ENCODE measurements at regions not wholly inside any gene's neighbourhood (a gene's known extent, or its start where the extent isn't known, plus 50 kb on each side); places are given as distances from the start of the nearest gene placed in this dataset.

- intact Hi-C loops (cut with DNase I; ENCODE audit: low total_unique reads), result no loop called here
- 83 to 88% methylated on average over 1 of the region's 1 CpG for WGBS, 2 donors
- no peak for DNase-seq (ENCODE audit: low spot score in 2 of 2)
Observed at GRCh38 chr7:137172105-137172590, 171.4 kb downstream of the PTN start.

GRCh38 chr7:137169282-137169698 lies 174.2 kb downstream of the PTN start:
- WGBS, 2 donors, result 14 to 25% methylated on average over 8 of the region's 8 CpGs
- H3K4me3 ChIP-seq (ENCODE audit: low read depth, poor library complexity, severe bottlenecking), result no peak overlapping the region
- peak in 1 of 2 donors; percentile 15 for DNase-seq (ENCODE audit: low spot score in 2 of 2)
- TF ChIP-seq CTCF (IDR thresholded peaks at IDR 0.05), result no peak
- TF ChIP-seq POLR2A (IDR thresholded peaks at IDR 0.05), result no peak
- intact Hi-C loops (cut with DNase I; ENCODE audit: low total_unique reads), result no loop called here

More at GRCh38 chr7:137172105-137172590, 171.4 kb downstream of the PTN start:
- TF ChIP-seq CTCF (IDR thresholded peaks at IDR 0.05), result no peak
- TF ChIP-seq POLR2A (IDR thresholded peaks at IDR 0.05), result no peak
- no peak overlapping the region for H3K4me3 ChIP-seq (ENCODE audit: low read depth, poor library complexity, severe bottlenecking)

GRCh38 chr7:137167609-137168008 lies 175.9 kb downstream of the PTN start:
- no peak overlapping the region for H3K4me3 ChIP-seq (ENCODE audit: low read depth, poor library complexity, severe bottlenecking)
- WGBS, 2 donors, result 91 to 94% methylated on average over 2 of the region's 2 CpGs
- intact Hi-C loops (cut with DNase I; ENCODE audit: low total_unique reads), result no loop called here
- no peak for TF ChIP-seq POLR2A (IDR thresholded peaks at IDR 0.05)
- TF ChIP-seq CTCF (IDR thresholded peaks at IDR 0.05), result no peak
- no peak for DNase-seq (ENCODE audit: low spot score in 2 of 2)

GRCh38 chr7:137166363-137166762 lies 177.2 kb downstream of the PTN start:
- no peak for TF ChIP-seq CTCF (IDR thresholded peaks at IDR 0.05)
- no peak for TF ChIP-seq POLR2A (IDR thresholded peaks at IDR 0.05)
- DNase-seq (ENCODE audit: low spot score in 2 of 2), result no peak
- 56 to 58% methylated on average over 2 of the region's 2 CpGs for WGBS, 2 donors
- intact Hi-C loops (cut with DNase I; ENCODE audit: low total_unique reads), result no loop called here
- H3K4me3 ChIP-seq (ENCODE audit: low read depth, poor library complexity, severe bottlenecking), result no peak overlapping the region

GRCh38 chr7:137165786-137166185 lies 177.7 kb downstream of the PTN start:
- H3K4me3 ChIP-seq (ENCODE audit: low read depth, poor library complexity, severe bottlenecking), result no peak overlapping the region
- no peak for DNase-seq (ENCODE audit: low spot score in 2 of 2)
- TF ChIP-seq POLR2A (IDR thresholded peaks at IDR 0.05) (no peak), CTCF (IDR thresholded peaks at IDR 0.05) (no peak)
- intact Hi-C loops (cut with DNase I; ENCODE audit: low total_unique reads), result no loop called here
- 77 to 78% methylated on average over 3 of the region's 3 CpGs for WGBS, 2 donors

GRCh38 chr7:137165241-137165640 lies 178.3 kb downstream of the PTN start:
- WGBS, 2 donors, result 39 to 52% methylated on average over 3 of the region's 3 CpGs
- intact Hi-C loops (cut with DNase I; ENCODE audit: low total_unique reads), result no loop called here
- H3K4me3 ChIP-seq (ENCODE audit: low read depth, poor library complexity, severe bottlenecking), result no peak overlapping the region
- no peak for TF ChIP-seq CTCF (IDR thresholded peaks at IDR 0.05)
- TF ChIP-seq POLR2A (IDR thresholded peaks at IDR 0.05), result no peak
- no peak for DNase-seq (ENCODE audit: low spot score in 2 of 2)

All from lower leg skin (tissue), 4 donors.